HG03571 (cell line): ENCODE measurements at regions not wholly inside any gene's neighbourhood (a gene's known extent, or its start where the extent isn't known, plus 50 kb on each side); places are given as distances from the start of the nearest gene placed in this dataset.

Source experiments
- ATAC-seq: cut with Tn5 transposase; IDR thresholded peaks from one replicate; pipeline ENCODE4 v1.9.1; 2021; ENCODE audit not compliant: unreplicated experiment

DNA sequence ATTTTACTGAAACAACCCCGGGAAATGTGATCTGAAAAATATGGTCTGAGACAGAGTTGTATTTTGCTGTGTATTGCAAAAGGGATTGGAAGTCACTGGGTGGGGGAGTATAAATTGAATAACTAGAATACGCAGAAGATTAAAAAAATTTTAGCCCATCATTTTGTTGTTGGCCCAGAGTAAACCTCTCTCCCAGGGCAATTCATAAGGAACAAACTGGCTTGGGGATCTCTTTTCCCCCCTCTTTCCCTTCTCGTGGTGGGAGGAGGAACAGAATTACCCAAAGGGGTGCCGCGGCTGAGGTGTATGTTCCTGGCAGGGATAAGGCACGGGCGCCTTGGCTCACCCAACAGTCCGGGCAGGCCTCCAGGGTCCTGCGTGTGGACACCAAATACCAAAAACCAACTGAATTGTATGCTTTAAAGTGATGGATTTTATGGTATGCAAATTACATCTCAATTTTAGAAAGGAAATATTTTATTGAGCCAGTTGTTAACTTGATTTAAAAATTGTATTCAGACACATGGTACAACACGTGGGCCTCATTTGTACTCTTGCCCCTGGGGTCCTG lies 121.2 kb upstream of the SPRED2 start:
- no peak for ATAC-seq

DNA sequence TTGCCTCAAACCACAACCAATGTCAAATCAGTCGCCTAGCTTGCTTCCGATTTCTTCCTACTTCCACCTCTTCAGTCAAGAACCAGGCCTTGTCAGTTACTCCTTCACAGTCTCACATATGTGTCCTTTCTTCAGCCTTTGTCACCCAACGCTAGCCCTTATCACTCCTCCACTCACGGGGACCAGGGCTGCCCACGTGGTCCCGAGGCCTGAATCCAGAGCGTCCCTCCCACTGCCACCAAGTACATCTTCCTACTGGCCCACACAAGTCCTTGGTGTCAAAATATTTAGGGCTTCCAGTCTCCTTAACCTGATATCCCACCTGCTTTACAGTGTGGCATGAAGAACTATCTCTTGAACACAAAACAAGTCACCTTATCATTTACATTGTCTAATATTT lies 119.1 kb upstream of the SPRED2 start:
- ATAC-seq = no peak

- ATAC-seq = no peak
Observed at GRCh38 chr2:65550246-65550645, 117.8 kb upstream of the SPRED2 start.

- no peak for ATAC-seq
Observed at GRCh38 chr2:65549631-65550030, 117.2 kb upstream of the SPRED2 start.

GRCh38 chr2:65549257-65549627 lies 116.8 kb upstream of the SPRED2 start:
- no peak for ATAC-seq

GRCh38 chr2:65548576-65549256 lies 116.3 kb upstream of the SPRED2 start:
- no peak for ATAC-seq

GRCh38 chr2:65548064-65548463 lies 115.7 kb upstream of the SPRED2 start:
- no peak for ATAC-seq

GRCh38 chr2:65545837-65546805 lies 113.7 kb upstream of the SPRED2 start:
- ATAC-seq = no peak

- no peak for ATAC-seq
Observed at GRCh38 chr2:65541773-65542172, 109.4 kb upstream of the SPRED2 start.

GRCh38 chr2:65539633-65540032 lies 107.2 kb upstream of the SPRED2 start:
- no peak for ATAC-seq

GRCh38 chr2:65537651-65538385 lies 105.4 kb upstream of the SPRED2 start:
- ATAC-seq = no peak

GRCh38 chr2:65536596-65536995 lies 104.2 kb upstream of the SPRED2 start:
- ATAC-seq = peak; percentile 92

GRCh38 chr2:65532937-65533336 lies 100.5 kb upstream of the SPRED2 start:
- no peak for ATAC-seq

GRCh38 chr2:65532326-65532725 lies 99.9 kb upstream of the SPRED2 start:
- ATAC-seq = no peak

DNA sequence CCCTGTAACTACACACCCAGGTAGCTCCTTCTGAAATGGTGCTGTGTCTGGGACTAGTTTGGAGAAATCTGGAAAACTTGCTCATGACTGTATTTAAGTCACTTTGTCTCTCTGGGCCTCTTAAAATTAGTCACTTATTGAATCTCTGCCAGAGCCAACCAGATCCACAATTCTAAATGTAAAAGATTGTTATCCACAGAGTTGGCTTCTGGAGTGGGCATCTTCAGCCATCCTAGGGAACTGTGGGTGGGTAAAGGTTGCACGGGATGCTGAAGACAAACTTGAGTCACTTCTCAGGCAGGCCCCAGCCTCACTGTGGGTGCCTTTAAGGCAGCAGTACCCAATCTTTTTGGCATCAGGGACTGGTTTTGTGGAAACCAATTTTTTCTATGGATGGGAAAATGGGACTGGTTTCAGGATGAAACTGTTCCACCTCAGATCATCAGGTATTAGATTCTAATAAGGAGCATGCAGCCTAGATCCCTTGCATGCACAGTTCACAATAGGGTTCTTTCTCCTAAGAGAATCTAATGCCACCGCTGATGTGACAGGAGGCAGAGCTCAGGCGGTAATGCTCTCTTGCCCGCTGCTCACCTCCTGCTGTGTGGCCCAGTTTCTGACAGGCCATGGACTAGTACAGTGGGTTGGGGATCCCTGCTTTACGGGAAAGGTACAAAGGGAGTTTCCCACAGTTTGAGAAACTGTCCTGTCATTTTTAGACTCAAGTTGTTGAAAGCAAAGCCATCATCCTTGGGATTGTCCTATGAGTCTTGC lies 98.3 kb upstream of the SPRED2 start:
- no peak for ATAC-seq

- ATAC-seq = no peak
Observed at GRCh38 chr2:65529419-65529818, 97.0 kb upstream of the SPRED2 start.

DNA sequence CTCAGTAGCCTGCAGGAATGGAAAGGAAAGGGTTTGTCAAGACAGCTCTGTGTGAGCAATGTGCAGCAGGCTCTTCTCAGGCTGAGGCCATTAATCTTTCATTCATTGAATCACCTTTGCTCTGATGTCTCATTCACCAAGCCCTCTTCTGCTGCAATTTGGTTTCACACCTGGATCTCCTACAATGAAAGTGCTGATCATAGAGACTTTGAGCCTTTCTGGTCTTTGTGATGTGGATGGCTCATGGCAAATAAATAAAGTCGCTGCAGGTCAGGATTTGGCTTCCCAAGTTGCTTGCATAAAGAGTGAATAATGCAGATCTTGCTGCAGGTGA lies 95.8 kb upstream of the SPRED2 start:
- ATAC-seq = no peak

GRCh38 chr2:65527451-65528240 lies 95.2 kb upstream of the SPRED2 start:
- ATAC-seq = no peak

GRCh38 chr2:65525616-65526231 lies 93.3 kb upstream of the SPRED2 start:
- no peak for ATAC-seq
